C4-2B (cell line): ENCODE measurements at regions not wholly inside any gene's neighbourhood (a gene's known extent, or its start where the extent isn't known, plus 50 kb on each side); places are given as distances from the start of the nearest gene placed in this dataset.

Source experiments
- H3K27ac ChIP-seq: fragments of 450-650 bp; 2 replicates; pipeline ENCODE4 v1.5.1; 2017
- ZFX ChIP-seq: fragments of 450-650 bp; IDR thresholded peaks from 2 replicates; pipeline ENCODE4 v1.6.1; 2017
- TF ChIP-seq, protein P1 (sequence below): fragments of 450-650 bp; conservative IDR thresholded peaks from 2 replicates; pipeline ENCODE4 v1.5.1; 2017; ENCODE audit warnings: mild to moderate bottlenecking

DNA sequence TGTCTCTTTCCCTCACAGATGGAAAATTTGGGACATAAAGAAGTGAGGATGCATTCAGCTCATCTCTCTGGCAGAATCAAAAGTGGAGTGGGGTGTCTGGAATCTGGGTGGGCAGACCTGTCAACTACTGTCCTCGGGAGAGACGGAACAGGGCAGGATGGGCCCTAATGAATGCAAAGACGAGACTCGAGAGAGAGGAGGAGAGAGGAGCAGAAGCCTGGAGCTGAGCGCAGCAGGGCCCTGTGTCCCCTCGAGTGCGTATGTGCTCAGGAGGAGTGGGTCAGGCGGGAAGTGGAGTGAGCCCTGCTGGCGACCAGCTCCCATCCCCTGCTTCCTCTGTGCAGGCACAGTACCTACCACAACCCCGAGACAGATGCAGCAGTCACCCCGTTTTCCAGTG lies 78.9 kb downstream of the TEX29 start:
- TF ChIP-seq, protein P1, sequence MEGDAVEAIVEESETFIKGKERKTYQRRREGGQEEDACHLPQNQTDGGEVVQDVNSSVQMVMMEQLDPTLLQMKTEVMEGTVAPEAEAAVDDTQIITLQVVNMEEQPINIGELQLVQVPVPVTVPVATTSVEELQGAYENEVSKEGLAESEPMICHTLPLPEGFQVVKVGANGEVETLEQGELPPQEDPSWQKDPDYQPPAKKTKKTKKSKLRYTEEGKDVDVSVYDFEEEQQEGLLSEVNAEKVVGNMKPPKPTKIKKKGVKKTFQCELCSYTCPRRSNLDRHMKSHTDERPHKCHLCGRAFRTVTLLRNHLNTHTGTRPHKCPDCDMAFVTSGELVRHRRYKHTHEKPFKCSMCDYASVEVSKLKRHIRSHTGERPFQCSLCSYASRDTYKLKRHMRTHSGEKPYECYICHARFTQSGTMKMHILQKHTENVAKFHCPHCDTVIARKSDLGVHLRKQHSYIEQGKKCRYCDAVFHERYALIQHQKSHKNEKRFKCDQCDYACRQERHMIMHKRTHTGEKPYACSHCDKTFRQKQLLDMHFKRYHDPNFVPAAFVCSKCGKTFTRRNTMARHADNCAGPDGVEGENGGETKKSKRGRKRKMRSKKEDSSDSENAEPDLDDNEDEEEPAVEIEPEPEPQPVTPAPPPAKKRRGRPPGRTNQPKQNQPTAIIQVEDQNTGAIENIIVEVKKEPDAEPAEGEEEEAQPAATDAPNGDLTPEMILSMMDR = no peak
- no peak for TF ChIP-seq ZFX

GRCh38 chr13:111399776-111400538 lies 79.5 kb downstream of the TEX29 start:
- no peak overlapping the region for H3K27ac ChIP-seq
- TF ChIP-seq ZFX = no peak
- TF ChIP-seq, protein P1 = no peak

More for the DNA sequence above, 78.9 kb downstream of the TEX29 start:
- H3K27ac ChIP-seq = no peak overlapping the region

DNA sequence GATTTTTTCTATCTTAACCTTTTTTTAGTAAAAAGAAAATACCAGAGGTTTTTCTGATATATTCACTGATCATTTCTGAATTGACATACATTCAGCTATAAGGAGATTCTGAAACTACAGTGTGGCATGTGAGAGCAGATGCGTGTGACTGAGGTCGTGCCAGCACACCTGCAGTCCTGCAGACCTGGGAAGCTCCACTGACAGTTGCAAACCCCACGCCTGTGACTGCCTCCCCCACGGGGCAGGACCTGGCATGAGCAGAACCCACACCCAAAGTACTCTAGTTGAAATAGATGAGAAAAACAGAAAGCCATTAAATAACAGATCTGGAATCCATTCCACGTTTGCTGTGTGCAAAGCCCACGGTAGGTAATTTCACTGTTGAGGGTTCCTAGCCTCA lies 80.7 kb downstream of the TEX29 start:
- no peak overlapping the region for H3K27ac ChIP-seq

GRCh38 chr13:111401755-111402154 lies 81.3 kb downstream of the TEX29 start:
- TF ChIP-seq ZFX = no peak
- TF ChIP-seq, protein P1 = no peak
- no peak overlapping the region for H3K27ac ChIP-seq

More for the DNA sequence above, 80.7 kb downstream of the TEX29 start:
- no peak for TF ChIP-seq ZFX
- TF ChIP-seq, protein P1 = no peak

GRCh38 chr13:111402441-111402840 lies 82.0 kb downstream of the TEX29 start:
- H3K27ac ChIP-seq = no peak overlapping the region
- TF ChIP-seq, protein P1 = no peak
- TF ChIP-seq ZFX = no peak

GRCh38 chr13:111403266-111403665 lies 82.8 kb downstream of the TEX29 start:
- no peak for TF ChIP-seq ZFX
- TF ChIP-seq, protein P1 = no peak

DNA sequence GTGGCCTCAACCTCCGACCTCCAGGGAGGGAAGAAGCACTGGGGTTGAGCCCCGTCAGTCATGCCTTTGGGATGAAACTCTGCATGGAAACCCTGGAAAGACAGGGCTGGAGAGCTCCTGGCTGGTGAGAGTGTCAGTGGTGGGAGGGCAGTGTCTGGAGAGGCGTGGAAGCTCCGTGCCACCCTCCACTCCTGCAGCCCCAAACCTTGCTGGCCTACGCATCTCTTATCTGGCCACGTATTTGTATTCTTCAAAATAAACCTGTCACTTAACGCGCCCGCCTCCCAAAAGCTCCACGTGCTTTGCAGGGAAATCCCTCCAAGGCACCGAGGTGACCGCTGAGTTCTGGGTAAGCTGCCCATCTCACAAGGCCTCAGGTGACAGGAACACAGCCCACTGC lies 84.3 kb downstream of the TEX29 start:
- no peak overlapping the region for H3K27ac ChIP-seq
- no peak for TF ChIP-seq ZFX
- TF ChIP-seq, protein P1 = no peak

More at GRCh38 chr13:111403266-111403665, 82.8 kb downstream of the TEX29 start:
- H3K27ac ChIP-seq = no peak overlapping the region
